Omental fat pad (tissue), 3 donors: ENCODE measurements at regions not wholly inside any gene's neighbourhood (a gene's known extent, or its start where the extent isn't known, plus 50 kb on each side); places are given as distances from the start of the nearest gene placed in this dataset.

Experiments used
- ATAC-seq: fragments of 150-250 bp; one replicate; pipeline ENCODE4 v1.9.1; 2016; ENCODE audit warnings: mild to moderate bottlenecking, moderate library complexity; ENCODE audit not compliant: low FRiP score
- DNase-seq: peaks from one replicate; pipeline ENCODE4 v3.0.0-alpha.2; 2019; ENCODE audit warnings: low spot score
- TF ChIP-seq, protein P1 (sequence below), 3 donors: fragments of 450-650 bp; IDR thresholded peaks; one replicate each; pipeline ENCODE4 v1.5.1; 2016 to 2017; ENCODE audit warnings: antibody characterized with exemption in 3 of 3, mild to moderate bottlenecking in 3 of 3, moderate library complexity in 2 of 3

GRCh38 chr18:41004324-41004723 lies 950.7 kb upstream of the PIK3C3 start:
- no peak for DNase-seq
- no peak for ATAC-seq
- TF ChIP-seq, protein P1, sequence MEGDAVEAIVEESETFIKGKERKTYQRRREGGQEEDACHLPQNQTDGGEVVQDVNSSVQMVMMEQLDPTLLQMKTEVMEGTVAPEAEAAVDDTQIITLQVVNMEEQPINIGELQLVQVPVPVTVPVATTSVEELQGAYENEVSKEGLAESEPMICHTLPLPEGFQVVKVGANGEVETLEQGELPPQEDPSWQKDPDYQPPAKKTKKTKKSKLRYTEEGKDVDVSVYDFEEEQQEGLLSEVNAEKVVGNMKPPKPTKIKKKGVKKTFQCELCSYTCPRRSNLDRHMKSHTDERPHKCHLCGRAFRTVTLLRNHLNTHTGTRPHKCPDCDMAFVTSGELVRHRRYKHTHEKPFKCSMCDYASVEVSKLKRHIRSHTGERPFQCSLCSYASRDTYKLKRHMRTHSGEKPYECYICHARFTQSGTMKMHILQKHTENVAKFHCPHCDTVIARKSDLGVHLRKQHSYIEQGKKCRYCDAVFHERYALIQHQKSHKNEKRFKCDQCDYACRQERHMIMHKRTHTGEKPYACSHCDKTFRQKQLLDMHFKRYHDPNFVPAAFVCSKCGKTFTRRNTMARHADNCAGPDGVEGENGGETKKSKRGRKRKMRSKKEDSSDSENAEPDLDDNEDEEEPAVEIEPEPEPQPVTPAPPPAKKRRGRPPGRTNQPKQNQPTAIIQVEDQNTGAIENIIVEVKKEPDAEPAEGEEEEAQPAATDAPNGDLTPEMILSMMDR (IDR thresholded peaks at IDR 0.05), result no peak

- TF ChIP-seq, protein P1 (IDR thresholded peaks at IDR 0.05), result no peak
- DNase-seq, result no peak
- no peak for ATAC-seq
These were observed 959.5 kb upstream of the PIK3C3 start for GRCh38 chr18:40995529-40995928.

GRCh38 chr18:40993363-40993762 lies 961.7 kb upstream of the PIK3C3 start:
- DNase-seq, result no peak

DNA sequence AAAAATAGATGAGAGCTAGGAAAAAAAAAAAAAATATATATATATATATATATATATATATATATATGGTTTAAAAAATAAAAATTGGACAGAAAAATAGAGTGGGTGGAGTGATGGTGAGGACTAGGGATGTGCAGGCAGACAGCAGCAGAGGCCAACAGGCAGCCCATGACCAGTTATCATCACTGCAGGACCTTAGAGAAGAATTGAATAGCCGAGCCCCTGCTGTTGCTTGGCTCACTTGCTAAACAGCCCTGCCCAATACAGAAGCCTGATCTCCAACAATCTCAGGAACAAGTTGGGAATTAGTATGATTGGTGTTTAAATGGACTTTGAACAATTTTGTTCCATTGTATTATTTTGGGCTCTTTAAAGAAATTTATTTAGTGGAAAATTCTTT lies 967.5 kb upstream of the PIK3C3 start:
- ATAC-seq (no peak), DNase-seq (no peak)
- TF ChIP-seq, protein P1 (IDR thresholded peaks at IDR 0.05), result no peak

More at GRCh38 chr18:40993363-40993762, 961.7 kb upstream of the PIK3C3 start:
- ATAC-seq, result no peak
- TF ChIP-seq, protein P1 (IDR thresholded peaks at IDR 0.05), result no peak

GRCh38 chr18:40985436-40985835 lies 969.6 kb upstream of the PIK3C3 start:
- ATAC-seq (no peak), DNase-seq (no peak)
- TF ChIP-seq, protein P1 (IDR thresholded peaks at IDR 0.05), result no peak

DNA sequence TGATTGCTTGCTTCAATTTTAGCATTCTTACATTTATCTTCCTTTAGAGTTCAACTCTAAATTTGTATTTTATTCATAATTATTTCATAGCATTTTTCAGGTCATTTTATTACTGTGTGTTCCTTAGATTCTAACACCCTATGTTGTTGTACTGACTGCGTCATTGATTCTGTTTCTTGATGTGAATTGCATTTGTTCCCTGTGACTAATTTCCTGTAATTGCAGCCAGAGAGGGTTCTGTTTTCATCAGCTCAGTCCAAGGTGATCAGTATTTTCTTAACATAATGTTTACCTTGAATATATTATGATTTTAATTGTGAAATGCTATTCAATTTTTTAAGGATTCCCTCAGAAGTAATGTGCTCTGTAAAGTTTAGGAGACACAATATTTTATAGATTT lies 970.2 kb upstream of the PIK3C3 start:
- TF ChIP-seq, protein P1 (IDR thresholded peaks at IDR 0.05), result no peak
- DNase-seq, result no peak
- no peak for ATAC-seq

GRCh38 chr18:40983835-40984234 lies 971.2 kb upstream of the PIK3C3 start:
- ATAC-seq, result no peak
- TF ChIP-seq, protein P1 (IDR thresholded peaks at IDR 0.05), result no peak
- DNase-seq, result no peak
